ENCODE measurements at regions not wholly inside any gene's neighbourhood (a gene's known extent, or its start where the extent isn't known, plus 50 kb on each side); places are given as distances from the start of the nearest gene placed in this dataset.
A peak's percentile ranks its signal among the peaks of the same experiment; 100 is the strongest.

DNA sequence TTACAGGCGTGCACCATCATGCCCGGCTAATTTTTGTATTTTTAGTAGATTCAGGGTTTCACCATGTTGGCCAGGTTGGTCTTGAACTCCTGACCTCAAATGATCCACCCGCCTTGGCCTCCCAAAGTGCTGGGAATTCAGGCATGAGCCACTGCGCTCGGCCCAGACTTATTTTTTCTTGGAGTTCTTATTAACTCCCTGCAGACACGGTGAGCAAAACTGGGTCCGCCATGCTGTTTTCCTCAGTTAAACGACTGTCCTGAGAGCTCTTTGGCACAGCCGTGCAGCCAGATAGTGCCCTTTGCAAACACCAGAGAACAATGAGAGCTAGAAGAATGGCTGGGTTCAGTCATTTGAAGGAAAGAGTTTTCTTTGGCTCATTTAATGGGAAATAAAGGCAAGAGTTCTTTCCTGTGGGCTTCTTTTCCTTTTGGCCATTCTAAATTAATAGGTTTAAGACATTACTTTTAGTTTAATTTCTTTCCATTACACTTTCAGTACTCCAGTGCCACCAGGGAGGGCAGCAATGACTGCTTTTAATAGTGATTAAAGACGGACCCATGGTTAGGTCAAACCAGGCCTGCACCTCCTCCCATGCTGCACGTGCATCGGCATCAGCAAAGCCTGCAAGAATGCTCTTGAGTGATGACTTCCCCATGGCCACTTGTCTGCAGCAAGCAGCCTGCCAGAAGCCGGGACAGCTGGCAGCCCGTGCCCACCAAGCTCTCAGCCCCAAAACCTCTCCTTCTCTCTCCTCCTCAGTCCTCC, 60.7 kb downstream of the VCPKMT start:
- TF ChIP-seq, protein P1, sequence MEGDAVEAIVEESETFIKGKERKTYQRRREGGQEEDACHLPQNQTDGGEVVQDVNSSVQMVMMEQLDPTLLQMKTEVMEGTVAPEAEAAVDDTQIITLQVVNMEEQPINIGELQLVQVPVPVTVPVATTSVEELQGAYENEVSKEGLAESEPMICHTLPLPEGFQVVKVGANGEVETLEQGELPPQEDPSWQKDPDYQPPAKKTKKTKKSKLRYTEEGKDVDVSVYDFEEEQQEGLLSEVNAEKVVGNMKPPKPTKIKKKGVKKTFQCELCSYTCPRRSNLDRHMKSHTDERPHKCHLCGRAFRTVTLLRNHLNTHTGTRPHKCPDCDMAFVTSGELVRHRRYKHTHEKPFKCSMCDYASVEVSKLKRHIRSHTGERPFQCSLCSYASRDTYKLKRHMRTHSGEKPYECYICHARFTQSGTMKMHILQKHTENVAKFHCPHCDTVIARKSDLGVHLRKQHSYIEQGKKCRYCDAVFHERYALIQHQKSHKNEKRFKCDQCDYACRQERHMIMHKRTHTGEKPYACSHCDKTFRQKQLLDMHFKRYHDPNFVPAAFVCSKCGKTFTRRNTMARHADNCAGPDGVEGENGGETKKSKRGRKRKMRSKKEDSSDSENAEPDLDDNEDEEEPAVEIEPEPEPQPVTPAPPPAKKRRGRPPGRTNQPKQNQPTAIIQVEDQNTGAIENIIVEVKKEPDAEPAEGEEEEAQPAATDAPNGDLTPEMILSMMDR (conservative IDR thresholded peaks at IDR 0.05; ENCODE audit: low read depth in 2 of 2): peak in 1 of 2 experiments; percentile 30; a peak in 3 of 4 replicates
- TF ChIP-seq EZH2 (IDR thresholded peaks at IDR 0.05; ENCODE audit: low read depth, unreplicated experiment) (no peak), CREB1 (CRISPR knock-in tag; IDR thresholded peaks at IDR 0.05; ENCODE audit: low read depth) (no peak), ZNF114 (CRISPR knock-in tag; IDR thresholded peaks at IDR 0.05) (no peak), POLR2AphosphoS5 (IDR thresholded peaks at IDR 0.05; ENCODE audit: low read depth) (no peak), EZH2phosphoT487 (IDR thresholded peaks at IDR 0.05; ENCODE audit: unreplicated experiment) (no peak), ZNF331 (CRISPR knock-in tag; IDR thresholded peaks at IDR 0.05; ENCODE audit: low read depth) (no peak), JUNB (IDR thresholded peaks at IDR 0.05; ENCODE audit: unreplicated experiment) (no peak), NANOG (IDR thresholded peaks at IDR 0.05; ENCODE audit: borderline replicate concordance) (no peak)
- TF ChIP-seq, protein P2, sequence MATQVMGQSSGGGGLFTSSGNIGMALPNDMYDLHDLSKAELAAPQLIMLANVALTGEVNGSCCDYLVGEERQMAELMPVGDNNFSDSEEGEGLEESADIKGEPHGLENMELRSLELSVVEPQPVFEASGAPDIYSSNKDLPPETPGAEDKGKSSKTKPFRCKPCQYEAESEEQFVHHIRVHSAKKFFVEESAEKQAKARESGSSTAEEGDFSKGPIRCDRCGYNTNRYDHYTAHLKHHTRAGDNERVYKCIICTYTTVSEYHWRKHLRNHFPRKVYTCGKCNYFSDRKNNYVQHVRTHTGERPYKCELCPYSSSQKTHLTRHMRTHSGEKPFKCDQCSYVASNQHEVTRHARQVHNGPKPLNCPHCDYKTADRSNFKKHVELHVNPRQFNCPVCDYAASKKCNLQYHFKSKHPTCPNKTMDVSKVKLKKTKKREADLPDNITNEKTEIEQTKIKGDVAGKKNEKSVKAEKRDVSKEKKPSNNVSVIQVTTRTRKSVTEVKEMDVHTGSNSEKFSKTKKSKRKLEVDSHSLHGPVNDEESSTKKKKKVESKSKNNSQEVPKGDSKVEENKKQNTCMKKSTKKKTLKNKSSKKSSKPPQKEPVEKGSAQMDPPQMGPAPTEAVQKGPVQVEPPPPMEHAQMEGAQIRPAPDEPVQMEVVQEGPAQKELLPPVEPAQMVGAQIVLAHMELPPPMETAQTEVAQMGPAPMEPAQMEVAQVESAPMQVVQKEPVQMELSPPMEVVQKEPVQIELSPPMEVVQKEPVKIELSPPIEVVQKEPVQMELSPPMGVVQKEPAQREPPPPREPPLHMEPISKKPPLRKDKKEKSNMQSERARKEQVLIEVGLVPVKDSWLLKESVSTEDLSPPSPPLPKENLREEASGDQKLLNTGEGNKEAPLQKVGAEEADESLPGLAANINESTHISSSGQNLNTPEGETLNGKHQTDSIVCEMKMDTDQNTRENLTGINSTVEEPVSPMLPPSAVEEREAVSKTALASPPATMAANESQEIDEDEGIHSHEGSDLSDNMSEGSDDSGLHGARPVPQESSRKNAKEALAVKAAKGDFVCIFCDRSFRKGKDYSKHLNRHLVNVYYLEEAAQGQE (IDR thresholded peaks at IDR 0.05; ENCODE audit: unreplicated experiment): no peak
- TF ChIP-seq, protein P3, sequence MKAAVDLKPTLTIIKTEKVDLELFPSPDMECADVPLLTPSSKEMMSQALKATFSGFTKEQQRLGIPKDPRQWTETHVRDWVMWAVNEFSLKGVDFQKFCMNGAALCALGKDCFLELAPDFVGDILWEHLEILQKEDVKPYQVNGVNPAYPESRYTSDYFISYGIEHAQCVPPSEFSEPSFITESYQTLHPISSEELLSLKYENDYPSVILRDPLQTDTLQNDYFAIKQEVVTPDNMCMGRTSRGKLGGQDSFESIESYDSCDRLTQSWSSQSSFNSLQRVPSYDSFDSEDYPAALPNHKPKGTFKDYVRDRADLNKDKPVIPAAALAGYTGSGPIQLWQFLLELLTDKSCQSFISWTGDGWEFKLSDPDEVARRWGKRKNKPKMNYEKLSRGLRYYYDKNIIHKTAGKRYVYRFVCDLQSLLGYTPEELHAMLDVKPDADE (IDR thresholded peaks at IDR 0.05): no peak

All from GM23338 (cell line).